GM19455 (cell line): ENCODE measurements at regions not wholly inside any gene's neighbourhood (a gene's known extent, or its start where the extent isn't known, plus 50 kb on each side); places are given as distances from the start of the nearest gene placed in this dataset.
"Not testable (repeated sequence)": the region's sequence is repeated elsewhere in the genome, so short reads cannot be mapped to it uniquely, and the experiment has no call there.

Source experiments
- ATAC-seq: cut with Tn5 transposase; IDR thresholded peaks from one replicate; pipeline ENCODE4 v1.9.1; 2021; ENCODE audit not compliant: unreplicated experiment

DNA sequence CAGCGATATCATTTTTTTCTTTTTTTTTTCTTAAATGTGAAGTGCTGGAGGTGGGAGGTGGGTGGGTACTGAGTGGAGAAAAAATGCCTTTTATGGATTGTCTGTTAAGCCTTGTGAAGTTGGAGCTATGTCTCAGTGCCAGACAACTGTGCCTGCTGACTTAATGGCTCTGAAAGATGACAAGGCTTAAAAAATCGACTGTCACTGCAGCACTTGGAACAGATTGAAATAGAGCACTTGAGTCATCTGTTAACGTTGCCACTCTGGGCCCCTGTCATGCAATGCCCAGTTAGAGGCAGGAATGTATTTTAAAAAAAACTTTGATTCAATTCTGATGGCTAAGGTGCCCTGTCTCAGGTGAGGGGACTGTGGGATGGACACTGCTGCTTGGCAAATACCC is 108.2 kb upstream of the HS3ST2 start:
- ATAC-seq, result no peak

DNA sequence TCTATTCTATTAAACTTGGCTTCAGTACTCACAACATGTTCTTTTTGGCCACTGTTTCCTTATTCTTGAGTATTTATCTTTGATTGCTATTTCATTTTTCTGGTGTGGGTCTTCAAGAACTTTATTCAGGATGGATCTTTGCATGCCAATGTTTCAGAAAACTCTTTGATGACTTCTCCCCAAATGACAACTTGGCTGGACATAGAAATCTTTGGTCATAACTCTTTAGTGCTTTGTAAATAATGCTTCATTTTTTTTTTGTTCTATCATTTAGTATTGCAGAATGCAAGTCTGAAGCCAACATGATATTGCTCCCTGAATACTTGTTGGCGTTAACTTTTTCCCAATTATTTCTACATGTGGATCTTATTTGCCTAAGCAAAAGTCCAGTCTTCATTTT is 103.6 kb upstream of the HS3ST2 start:
- ATAC-seq, result no peak

DNA sequence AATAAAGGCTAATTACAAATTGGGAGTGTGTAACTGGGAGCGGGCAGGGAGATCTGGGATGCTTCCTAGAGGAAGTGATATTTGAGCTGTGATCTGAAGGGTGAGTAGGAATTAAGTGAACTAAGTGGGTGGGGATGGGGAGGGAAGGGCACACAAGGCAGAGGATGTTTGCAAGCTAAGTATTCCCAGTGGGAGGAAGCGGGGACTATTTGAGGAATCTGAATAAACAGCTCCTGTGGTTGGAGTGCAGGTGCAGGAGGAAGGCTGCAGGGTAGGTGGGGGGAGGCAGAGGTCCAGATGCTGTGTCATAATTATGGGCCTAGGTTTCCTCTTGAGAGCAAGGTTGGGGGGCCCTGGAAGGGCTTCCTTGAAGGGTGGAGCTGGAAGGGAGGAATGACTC is 102.1 kb upstream of the HS3ST2 start:
- no peak for ATAC-seq

DNA sequence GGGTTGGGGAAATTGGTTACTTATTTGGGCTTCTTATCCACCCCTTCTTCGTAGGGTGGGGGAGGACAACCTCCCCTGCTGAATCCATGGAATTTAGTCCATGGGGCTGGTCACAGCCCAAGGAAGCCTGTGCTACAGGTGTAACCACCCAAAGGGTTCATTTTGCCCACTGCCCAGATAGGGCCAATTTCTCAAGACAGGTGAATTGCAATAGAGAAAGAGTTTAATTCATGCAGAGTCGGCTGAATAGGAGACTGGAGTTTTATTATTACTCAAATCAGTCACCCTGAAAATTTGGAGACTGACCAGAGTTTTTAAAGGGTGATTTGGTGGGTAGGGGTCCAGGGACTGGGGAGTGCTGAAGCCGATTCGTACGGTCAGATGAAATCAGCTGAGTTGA is 101.5 kb upstream of the HS3ST2 start:
- ATAC-seq, result no peak

DNA sequence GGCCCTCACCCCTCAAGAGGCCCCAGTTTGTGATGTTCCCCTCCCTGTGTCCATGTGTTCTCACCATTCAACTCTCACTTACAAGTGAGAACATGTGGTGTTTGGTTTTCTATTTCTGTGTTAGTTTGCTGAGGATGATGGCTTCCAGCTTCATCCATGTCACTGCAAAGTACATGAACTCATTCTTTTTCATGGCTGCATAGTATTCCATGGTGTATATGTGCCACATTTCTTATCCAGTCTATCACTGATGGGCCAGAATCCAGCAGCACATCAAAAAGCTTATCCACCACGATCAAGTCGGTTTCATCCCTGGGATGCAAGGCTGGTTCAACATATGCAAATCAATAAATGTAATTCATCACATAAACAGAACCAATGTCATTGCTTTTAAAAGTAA is 95.4 kb upstream of the HS3ST2 start:
- ATAC-seq, result not testable (repeated sequence)

DNA sequence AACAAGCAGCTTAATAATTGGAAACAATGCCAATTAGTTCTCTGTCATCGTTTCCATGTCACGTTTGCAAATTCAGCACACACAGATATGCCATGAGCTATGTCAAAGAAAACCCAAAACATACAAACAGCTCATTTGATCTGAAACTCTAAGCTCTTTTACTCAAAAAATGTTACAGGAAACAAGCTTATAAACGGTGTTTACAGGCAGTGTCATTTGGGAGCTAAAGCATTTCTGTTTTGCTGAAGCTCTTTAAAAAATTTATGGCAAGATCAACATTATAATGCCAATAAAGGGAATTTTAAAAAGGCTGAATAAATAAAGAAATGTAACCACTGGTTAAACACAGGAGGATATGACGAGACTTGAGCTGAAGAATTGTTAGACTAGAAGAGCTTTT is 94.0 kb upstream of the HS3ST2 start:
- ATAC-seq, result no peak

DNA sequence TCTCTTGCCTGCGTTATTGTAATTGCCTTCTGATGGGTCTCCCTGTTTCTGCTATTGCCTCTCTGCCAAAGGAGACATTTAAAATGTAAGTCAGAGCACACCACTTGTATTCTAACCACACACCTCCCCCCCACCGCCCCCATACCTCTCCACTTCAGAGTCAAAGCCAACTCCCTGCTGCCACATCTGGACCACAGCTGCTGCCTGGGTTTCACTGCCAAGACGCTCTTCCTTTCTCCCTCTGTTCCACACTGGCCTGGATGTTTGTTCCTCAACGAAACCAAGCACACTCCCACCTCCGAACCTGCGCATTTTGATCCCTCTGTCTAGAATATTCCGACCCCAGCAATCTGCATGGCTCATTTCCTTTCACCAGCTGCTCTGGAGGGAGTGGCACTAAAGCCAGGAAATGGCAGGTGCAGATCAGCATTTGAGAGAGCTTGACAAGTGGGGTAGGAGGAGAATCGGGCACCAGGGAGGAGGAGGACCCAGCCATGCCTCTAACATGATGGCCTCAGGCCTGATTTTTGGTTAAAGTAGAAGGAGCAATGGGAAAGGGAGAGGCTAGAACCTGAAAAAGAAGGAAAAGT is 92.4 kb upstream of the HS3ST2 start:
- no peak for ATAC-seq

DNA sequence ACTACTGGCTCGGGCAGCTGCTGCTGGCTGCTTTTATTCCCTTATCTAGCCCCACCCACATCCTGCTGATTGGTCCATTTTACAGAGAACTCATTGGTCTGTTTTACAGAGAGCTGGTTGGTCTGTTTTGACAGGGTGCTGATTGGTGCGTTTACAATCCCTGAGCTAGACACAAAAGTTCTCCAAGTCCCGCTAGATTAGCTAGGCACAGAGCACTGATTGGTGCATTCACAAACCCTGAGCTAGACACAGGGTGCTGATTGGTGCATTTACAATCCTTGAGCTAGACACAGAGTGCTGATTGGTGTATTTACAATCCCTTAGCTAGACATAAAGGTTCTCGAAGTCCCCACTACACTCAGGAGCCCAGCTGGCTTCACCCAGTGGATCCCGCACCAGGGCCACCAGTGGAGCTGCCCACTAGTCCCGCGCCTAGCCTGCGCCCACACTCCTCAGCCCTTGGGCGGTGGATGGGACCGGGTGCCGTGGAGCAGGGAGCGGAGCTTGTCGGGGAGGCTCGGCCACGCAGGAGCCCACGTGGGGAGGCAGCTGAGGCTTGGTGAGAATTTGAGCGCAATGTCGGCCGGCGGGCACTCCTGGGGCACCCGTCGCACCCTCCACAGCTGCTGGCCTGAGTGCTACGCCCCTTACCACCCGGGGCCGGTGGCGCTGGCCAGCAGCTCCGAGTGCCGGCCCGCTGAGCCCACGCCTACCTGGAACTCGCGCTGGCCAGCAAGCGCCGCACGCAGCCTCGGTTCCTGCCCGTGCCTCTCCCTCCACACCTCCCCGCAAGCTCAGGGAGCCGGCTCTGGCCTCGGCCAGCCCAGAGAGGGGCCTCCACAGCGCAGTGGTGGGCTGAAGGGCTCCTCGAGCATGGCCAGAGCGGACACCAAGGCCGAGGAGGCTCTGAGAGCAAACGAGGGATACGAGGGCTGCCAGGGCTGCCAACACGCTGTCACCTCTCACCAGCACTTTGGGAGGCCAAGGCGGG is 91.1 kb upstream of the HS3ST2 start:
- not testable (repeated sequence) for ATAC-seq

DNA sequence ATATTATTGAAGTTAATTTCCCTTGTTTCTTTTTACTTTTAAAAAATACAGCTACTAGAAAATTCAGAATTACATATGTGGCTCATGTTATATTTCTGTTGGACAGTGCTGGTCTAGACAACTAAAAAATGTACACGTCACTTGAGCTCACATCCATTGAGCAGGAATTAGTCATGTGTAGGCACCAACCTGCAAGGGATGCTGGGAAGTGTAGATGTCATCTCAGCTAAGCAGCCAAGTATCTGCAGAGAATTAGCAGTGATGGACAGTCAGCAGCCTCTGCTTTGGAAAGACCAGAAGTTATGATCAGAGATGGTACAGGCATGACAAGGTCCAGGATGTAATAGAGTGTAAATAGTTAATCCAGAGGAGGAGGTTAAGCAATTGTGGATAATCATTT is 87.1 kb upstream of the HS3ST2 start:
- no peak for ATAC-seq

DNA sequence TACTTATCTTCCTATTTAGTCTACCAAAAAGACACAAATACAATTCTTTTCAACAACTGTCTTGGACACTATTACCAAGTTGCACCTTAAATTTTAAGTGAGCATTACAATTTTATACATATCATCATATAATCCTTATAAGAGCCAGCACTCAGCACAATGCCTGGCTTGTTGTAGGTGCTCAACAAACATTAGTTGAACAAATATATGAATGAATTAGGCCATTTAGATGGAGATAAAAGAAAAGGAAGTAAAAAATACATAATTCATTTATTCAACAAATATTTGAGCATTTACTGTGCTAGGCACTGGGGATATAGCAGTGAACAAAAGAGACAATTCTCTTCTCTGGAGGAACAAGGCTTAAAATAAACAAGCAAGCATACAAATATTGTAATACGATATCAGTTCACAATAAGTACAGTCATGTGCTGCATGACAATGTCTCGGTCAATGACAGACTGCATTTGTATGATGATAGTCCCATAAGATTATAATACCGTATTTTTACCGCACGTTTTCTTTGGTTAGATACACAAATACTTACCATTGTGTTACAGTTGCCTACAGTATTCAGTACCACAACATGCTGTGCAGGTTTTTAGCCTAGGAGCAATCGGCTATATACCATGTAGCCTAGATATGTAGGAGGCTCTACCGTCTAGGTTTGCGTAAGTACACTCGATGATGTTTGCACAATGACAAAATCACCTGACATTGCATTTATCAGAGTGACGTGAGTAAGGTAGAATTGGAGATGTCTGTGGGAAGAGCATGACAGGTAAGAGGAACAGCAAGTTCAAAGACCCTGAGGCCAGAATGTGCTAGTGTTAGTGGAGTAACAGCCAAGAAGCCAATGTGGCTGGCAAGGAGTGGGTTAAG is 86.4 kb upstream of the HS3ST2 start:
- ATAC-seq, result no peak

DNA sequence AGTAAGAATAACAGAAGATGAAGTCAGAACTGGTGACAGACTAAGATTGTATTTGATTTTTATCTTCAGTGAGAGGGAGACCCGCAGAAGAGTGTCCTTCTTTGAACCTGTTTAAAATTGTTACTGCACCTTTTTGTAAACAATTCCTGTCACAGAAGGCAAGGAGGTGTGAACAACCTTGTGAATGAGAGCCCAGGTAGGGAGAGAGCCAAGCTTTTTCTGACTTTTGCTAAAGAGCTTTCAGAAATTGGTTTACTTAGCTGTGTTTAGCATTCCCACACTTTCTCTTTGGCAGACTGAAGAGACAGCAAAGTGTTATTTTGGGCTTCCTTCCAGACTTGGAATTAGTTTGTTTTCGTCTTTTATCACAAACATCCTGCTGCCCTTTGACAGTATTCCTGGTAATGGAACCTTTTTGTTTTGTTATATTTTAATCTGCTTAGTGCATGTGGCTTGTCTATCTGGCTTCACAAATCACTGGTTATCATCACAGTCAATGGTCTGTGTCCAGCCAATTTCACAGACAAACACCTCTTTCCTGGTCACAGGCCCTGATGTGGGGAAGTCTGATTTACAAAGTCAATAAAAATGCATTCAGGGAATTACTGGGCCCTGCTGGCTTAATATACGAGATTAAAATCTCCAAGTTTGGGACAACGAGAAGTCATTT is 85.7 kb upstream of the HS3ST2 start:
- ATAC-seq, result no peak

DNA sequence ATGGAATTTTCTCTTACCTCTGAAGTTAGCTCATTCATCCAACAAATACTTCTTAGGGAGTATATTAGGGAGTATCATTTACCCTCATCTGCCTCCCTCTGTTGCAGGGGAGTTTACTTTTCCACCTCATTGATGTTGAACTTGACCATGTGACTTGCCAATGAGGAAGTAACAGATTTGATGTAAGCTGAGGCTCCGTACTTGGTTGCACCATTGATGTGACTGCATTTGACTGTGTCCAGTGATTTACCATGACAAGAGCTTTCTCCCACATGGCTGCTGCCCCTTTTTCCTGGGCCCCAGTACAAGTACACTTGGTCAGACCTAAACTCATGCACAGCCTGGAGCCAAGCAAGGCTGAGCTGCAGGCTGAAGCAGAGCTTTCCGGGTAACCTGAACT is 81.6 kb upstream of the HS3ST2 start:
- no peak for ATAC-seq

DNA sequence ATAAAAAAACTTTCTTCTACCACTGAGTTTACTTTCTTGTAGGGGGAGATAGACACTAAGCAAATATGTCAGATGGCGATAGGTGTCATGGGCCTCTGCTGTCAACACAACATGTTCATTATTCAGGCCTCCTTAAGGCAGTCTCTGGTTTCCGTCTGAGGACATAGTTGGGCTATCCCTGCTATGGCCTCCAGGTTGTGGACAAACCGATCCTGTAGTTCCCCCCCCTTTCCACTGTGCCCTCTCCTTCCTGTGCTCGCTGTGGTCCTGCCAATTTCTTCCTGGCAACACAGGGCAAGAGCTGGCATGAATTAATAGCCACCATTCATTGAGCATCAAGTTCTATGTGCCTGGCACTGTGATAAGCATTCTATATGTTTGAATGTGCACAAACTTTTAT is 81.0 kb upstream of the HS3ST2 start:
- no peak for ATAC-seq

DNA sequence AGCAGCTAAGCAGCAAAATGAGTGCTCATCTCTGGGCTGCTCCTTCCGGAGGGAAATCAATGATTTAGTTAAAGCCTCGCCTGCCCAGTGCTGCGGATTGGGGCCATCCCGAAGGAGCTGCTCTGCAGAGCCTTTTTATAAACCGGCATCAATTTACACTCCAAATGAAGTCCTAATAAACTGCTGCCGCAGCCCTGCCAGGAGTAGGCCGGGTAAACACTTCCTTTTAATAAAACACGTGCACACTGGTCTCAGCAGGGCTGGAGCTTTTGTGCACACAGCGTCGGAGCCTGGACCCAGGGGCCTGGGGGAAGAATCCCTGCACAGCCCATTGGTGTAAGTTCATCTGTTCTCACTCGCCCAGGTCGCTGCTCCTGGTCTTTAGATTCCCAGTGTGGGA is 79.6 kb upstream of the HS3ST2 start:
- ATAC-seq, result no peak

DNA sequence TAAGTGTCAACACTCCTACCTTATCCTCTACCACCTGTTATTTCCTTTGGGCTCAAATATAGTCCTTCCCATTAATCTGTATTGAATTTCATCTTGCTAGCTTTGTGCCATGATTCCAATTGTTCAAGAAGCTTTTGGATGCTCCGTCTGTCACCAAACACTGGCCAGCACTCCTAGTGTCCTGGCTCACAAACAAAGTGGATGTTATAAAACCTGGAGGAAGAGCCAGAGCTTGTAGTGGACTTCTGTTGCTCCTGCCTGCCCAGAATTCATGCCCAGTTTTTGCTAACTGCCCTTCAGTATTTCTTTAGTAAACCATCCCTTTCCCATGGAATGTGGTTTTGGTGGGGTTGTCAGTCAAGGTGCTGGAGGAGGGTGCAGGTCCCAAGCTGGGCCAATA is 77.2 kb upstream of the HS3ST2 start:
- ATAC-seq, result no peak

DNA sequence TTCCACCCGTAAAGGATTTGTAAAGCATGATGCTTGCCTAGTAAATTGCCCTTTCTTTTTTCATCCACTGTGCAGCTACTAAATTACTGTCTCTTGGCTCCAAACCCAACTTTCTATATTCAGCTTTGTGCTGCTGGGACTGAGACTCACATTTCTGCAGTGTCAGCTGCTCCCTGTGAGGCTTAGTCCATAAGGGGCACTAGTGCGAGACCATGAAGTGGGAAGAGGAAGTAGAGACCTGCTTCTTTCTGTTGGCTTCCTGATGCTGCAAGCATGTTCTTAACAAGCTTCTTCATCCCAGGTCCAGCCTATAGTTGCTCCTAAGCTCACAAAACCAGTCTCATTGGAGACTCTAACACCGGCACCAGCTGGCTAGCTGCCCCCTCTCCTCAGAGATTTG is 74.9 kb upstream of the HS3ST2 start:
- no peak for ATAC-seq

DNA sequence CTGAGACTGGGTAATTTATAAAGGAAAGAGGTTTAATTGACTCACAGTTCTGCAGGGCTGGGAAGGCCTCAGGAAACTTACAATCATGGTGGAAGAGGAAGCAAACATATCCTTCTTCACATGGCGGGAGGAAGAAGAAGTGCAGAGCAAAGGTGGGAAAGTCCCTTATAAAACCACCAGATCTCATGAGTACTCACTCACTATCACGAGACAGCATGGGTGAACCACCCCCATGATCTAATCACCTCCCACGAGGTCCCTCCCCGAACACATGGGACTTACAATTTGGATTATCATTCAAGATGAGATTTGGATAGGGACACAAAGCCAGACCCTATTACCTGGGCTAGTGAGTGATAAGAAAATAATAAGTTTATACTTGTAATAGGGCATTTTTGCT is 70.6 kb upstream of the HS3ST2 start:
- no peak for ATAC-seq

DNA sequence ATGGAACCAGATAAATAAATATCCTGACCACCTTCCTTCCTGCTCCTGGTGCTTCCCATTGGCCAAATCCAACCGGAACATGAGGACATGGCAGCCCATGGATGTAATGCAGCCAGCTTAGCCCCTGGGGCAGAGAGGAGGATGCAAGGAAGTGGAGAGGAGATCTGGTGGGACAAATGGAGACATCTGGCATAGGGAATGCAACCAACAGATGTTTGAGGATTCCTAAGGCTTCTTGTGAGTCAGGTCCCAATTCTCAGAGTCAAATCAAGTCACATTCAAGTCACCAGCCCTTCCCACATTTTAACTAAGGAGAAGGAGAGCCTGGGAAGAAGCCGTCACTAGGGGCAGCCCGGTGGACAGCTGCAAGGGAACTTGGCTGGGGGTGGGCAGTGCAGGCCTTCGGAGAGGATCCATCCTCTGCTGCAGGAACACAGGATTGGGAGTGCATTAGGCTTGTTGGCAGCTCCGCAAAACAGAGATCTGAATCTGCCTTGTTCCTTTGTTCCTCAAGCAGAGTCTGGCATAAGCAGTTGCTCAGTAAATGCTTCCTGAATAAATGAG is 62.8 kb upstream of the HS3ST2 start:
- no peak for ATAC-seq

DNA sequence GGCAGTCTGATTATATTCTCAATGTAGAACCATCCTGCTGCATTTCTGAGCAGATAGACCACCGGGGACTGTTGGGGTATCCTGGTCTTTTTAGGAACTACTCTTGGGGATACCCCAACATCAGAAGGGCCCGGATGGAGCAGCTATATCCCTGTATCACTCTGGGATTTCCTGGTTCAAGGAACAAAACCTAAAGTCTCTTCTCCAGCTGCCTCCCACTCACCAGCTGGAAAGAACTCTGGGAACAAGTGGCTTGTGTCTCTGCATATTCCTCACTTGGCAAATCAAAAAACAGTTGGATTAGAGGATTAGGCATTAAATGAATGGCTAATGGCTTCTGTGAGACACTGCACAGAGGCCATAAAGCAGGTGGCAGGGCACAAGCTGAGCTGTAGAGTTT is 62.3 kb upstream of the HS3ST2 start:
- no peak for ATAC-seq

DNA sequence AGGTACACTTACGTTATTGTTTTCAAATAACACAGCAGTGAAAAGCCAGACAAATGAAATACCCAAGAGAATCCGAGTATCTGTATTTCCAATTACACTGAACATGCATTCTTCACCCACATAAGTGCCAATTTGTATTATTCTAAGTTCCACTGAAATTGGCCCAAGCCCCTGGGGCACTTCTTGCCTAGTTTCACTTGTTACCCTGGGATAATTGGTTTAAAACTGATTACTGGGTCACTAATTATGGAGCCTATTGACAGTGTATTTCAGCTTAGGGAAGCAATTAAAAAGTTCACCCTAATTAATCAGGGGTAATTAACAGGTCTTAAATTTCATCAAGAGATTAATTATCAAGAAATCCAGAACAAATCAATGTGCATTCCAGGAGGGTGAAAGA is 60.5 kb upstream of the HS3ST2 start:
- ATAC-seq, result no peak

DNA sequence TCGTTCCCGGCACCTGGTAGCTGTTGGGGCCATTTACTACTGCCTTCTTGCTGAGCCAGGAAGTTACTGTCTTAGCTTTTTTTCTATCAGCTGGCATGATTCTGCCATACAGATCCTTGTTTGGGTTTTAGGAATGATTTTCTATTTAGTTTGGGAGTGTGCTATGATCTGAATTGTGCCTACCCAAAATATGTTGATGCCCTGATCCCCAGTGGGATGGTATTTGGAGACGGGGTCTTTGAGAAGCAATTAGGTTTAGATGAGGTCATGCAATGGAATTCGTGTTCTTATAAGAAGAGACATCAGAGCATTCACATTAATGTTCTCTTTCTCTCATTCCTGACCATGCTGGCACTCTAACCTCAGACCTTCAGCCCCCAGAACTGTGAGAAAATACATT is 59.4 kb upstream of the HS3ST2 start:
- no peak for ATAC-seq
